Stimulated activated CD4-positive, alpha-beta T cell treated with anti-CD3 and anti-CD28 coated beads, Interleukin-15, amount 100 ng/mL, for 48 hours (primary cell): ENCODE measurements at regions not wholly inside any gene's neighbourhood (a gene's known extent, or its start where the extent isn't known, plus 50 kb on each side); places are given as distances from the start of the nearest gene placed in this dataset.
"Not testable (repeated sequence)": the region's sequence is repeated elsewhere in the genome, so short reads cannot be mapped to it uniquely, and the experiment has no call there.

Source experiments
- DNase-seq, 2 donors: peaks; one replicate each; pipeline ENCODE4 v3.0.0-alpha.2; 2020; ENCODE audit warnings: low read depth in 2 of 2

GRCh38 chr16:52976539-52977167, 76.0 kb downstream of the CHD9NB start:
- no peak for DNase-seq

- DNase-seq: no peak
Measured at GRCh38 chr16:52967744-52968143, 85.0 kb downstream of the CHD9NB start.

DNA sequence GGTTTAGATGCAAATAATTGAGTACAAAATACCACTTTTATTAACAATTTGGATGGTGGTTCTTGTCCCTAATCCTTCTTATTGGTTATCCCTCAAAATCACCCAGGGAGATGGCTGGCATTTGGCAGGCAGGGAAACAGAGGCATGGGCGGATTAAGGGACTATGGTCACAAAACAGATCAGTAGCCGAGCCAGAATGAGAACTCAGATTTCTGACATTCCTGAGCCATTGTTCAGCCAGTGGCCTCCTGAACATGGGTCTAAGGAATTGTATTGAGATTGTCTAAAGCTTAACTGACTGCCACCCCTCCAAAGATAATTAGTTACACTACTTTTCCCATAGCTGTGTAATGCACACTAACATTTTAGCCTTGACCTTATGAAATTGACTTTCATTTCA, 88.4 kb downstream of the CHD9NB start:
- DNase-seq: no peak

DNA sequence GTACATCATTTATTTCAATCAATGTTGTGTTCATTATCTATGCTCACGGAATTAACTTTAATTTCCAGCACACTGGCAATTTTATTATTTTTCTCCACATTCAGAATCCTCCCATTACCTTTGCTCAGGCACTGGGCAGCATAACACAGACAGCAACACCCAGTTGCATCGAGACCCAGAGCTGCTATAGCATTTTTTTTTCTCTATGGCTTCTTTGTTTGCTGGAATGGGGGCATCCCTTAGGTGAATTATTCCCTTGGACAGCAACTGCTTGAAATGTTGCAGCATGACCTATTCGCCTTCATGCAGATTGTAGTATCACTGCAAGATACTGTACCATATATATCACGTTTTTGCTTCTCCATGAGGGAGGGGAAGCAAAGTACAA, 88.8 kb downstream of the CHD9NB start:
- DNase-seq: no peak

- DNase-seq: no peak
Measured at GRCh38 chr16:52963212-52963854, 89.4 kb downstream of the CHD9NB start.

DNA sequence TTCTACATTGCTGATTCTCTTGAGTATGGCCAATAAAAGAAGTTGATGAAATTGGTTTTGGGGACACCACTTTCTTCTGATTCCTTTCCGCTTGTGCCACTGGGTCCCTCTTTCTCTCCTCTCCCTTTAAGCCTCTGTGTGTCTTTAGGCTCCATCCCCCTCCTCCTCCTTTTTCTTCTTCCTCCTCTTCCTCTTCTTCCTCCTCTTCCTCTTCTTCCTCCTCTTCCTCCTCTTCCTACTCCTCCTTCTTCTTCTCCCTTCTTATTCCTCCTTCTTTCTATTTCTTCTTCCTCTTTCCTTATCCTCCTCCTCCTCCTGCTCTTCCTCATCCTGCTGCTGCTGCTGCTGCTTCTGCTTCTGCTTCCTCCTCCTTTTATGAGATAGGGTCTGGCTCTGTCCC, 93.7 kb downstream of the CHD9NB start:
- no peak for DNase-seq

GRCh38 chr16:52957199-52957598, 95.5 kb downstream of the CHD9NB start:
- DNase-seq: no peak

GRCh38 chr16:52956044-52956443, 96.7 kb downstream of the CHD9NB start:
- DNase-seq: no peak

DNA sequence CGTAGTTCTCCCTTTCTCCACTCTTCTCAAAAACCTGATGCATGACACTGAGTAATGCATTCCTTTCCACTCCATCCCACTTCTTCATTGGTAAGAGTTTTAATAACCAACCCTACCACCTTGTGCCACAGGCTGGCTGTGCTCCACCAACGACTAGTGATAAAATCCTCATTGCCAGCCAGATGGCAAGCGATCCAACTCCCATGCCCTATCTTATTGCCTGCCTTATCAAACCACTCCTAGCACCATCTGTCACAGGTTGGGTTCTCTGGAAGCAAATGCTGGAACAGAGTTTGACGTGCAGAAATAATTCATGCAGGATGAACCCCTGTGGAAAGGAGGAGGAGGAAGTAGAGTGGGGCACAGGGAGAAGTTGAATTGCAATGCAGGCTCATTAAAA, 99.5 kb downstream of the CHD9NB start:
- DNase-seq: no peak

DNA sequence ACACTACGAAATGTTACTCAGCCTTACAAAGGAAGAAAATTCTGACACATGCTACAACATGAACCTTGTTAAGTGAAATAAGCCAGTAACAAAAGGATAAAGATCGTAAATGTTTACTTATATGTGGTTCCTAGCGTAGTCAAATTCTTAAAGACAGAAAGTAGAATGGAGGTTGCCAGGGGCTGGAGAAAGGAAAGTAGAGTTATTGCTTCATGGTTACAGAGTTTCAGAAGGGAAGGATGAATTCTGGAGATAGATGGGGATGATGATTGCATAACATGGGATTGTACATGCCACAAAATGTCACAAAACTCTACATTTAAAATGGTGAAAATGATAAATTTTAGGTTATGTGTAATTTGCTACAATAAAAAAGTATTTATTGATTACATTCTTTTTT, 103.8 kb downstream of the CHD9NB start:
- no peak for DNase-seq

DNA sequence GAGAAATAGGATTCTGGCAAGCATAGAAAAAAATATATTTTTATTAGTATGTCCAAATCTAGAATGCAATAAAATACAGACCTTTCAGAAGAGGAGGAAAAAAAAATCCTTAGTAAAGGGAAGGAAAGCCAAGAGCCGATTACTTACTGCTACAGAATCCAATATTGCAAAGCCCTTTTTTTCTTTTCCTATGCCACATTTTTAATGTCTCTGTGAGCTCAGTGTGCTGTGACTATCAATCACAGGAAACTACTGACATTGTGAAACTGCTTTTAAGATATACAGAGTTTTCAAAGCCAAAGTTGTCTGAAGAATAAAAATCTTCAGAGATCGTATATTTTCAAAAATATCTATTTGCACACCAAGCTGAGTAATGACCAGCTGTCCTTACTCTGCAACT, 120.4 kb downstream of the CHD9NB start:
- DNase-seq: no peak

DNA sequence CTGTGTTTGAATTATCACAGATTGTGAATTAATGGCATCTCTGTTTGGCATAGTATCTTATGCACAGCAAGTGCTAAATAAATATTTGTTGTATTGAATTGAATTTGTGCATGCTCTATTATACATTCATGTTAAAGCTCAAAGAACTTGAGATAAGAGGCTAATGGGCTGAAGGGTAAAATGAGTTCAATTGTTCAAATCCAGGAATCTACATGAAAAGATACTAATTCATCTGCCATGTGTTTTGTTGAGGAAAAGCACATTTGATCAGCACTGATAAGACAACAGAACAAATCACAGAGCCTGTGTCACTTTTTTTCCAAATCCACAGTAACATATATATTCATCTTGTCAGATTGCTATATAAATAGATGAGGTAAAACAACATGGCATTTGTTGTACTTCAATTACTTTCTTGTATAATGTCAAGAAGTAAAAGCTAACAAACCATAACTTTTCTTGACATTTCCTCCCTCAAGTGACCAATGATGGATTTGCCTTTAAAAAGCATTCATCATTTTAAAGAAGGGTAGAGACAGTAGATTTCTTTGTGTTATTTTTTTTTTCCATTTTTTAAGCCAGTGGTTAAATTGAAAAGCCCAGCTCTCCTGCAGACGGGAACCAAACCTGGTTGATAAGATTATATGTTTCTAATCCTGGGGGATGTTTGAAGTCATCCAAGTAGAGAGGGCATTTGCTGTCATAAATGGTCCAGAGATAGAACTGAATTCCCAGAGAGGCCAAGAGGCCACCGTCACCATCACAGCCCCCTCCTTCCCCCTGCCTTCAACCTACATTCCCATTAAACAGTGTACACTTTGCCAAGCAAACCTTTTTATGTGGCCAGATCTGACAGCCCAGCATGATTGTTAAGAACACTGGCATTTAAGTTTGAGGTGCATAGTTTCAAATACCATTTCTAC, 123.0 kb downstream of the CHD9NB start:
- DNase-seq: no peak

DNA sequence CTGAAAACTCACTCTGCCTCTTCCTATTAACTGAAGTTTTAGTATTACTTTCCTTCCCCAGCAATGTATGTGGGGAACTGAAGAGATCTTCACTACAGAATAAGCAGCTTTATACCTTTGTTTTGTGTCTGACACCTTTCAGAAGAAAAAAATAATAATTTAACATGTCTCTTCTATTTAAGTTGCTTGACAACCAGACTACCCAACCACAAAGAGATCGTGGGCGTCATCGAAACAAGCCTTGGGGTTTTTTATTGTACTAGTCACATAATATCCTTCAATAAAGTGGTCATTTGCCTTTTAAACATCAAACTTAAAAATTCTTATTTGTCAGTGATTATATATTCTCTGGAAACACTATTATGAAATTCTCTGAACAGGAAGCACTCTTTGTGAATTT, 123.7 kb downstream of the CHD9NB start:
- DNase-seq: no peak

DNA sequence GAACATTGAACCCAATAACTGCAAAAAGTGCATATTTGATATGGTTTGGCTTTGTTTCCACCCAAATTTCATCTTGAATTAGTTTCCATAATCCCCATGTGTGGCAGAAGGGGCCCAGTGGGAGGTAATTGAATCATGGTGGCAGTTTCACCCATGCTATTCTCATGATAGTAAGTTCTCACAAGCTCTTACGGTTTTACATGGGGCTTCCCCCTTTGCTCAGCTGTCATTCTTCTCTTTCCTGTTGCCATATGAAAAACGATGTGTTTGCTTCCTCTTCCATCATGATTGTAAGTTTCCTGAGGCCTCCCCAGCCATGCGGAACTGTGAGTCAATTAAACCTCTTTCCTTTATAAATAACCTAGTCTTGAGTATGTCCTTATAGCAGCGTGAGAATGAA, 127.6 kb downstream of the CHD9NB start:
- no peak for DNase-seq

GRCh38 chr16:52924162-52924561, 128.5 kb downstream of the CHD9NB start:
- DNase-seq: no peak

DNA sequence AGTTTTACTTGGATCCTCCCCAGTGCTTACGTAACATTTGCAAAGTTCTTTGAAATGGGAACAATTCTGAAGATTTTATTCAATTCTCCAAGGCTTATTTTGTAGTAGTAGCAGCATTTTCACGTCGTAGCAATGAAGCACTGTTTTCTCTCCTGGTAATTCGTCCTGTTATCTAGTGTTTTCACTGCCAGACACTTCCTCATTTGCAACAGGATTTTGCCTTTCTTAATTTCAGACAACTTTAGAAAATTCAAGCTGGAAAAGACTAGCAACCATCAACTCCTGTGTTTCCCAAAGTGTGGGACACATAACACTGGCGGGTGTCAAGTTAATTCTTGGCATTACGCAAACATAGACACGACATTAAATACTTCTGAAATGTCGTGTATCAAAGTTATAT, 131.6 kb downstream of the CHD9NB start:
- no peak for DNase-seq

DNA sequence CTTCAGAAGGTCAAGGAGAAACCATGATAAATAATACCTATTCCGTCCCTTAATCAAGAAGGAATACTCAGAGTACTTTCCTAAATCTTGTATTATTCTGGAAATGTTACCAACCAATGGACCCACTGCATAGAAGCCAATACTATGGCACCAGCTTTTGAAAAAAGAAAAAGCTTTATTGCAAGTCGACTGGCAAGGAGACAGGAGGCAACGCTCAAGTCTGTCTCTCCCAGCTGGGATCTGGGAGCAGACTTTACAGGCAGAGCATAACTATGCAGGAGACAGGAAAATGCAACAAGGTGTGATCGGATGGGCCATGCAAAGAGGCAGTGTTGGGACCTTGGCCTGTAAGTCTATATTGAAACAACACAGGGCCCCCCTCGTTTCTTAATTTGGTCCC, 132.4 kb downstream of the CHD9NB start:
- no peak for DNase-seq

DNA sequence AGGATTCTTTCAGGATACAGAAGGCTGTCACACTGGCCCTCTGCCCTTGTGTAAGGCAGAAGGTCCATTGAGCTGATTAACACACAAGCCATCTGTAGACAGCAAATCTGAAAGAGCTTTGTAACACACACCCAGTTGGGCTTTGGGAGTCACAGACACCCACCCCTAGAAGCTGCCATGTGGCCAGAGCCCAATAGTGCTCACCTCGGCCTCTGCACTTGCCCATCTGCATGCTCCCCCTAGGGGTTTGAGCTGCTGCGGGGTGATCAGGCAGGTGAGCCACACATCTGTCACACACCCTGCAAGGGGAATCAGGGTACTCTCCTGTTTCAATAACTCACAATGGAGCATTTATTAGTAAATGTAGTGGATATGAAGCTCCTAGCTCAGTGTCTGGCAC, 138.3 kb downstream of the CHD9NB start:
- no peak for DNase-seq

- DNase-seq: peak in 1 of 2 donors; percentile 5
Measured at GRCh38 chr16:52912565-52913173, 140.0 kb downstream of the CHD9NB start.

GRCh38 chr16:52908057-52908456, 144.6 kb downstream of the CHD9NB start:
- DNase-seq: not testable (repeated sequence)

GRCh38 chr16:52906281-52906680, 146.4 kb downstream of the CHD9NB start:
- DNase-seq: no peak

DNA sequence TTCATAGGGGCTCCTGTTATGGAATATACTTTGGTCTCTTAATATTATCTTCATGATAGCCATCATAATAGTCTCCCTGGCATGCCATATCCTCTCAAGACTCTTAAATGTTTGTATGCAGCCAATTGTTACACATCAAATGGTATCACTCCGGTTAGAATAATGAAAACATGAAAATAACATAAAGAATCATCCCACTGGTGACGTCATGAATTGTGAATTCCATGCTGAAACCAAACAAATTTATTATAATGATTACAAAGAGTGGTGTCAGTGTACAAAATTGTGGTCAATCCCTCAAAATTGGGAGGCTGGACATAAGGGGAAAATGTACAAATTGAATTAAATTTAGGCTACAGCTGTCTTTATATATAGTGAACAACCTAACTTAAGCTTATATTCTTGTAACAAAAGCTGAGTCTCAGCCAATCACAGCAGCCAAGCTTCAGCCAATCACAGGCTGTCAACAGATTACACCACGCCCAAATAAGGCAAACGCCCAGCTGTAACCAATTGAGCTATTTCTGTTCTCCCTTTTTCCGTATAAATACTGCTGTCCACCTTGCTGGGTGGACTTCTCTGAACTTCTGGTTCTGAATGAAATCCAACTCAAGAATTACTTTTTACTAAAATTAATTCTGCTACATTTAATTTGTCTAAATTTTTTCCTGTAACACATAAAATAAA, 156.1 kb downstream of the CHD9NB start:
- DNase-seq: no peak
